ENCODE measurements at regions not wholly inside any gene's neighbourhood (a gene's known extent, or its start where the extent isn't known, plus 50 kb on each side); places are given as distances from the start of the nearest gene placed in this dataset.

DNA sequence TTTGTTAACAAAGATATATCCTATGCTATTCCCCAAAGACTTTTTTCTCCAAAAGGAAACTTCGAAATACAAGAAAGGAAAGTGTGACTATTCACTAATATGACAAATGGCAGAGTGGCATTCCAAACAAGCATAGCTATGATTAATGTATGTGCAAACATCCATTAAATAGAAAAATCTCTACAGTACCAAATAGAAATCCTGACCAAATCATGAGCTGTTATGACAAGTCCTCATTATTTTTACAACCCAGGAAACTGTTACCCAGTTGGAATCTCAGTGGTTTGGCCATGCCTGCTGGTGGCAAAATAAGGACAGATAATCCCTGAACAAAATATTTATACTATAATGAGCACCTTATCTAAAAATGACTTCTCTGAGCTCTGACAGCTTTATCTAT, 202.1 kb downstream of the SEC23A start:
- DNase-seq, result no peak

DNA sequence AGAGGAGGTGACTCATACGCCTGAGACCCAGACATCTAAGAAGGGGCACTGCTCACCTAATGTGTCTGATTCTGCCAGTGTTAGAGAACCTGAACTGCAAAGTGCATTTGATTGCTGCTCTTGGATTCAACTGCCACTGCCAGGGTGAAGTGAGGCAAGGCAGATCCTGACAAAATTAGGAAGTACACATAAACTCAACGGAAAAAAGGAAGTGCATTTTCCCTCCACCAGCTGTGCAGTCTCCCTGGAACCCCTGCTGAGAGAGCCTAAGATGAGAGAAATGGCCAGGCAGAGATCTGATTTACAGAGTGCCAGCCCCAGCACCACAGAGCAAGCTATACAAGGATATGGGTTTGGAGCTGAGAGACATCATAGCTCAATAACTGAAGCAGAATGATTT, 215.3 kb downstream of the SEC23A start:
- no peak for DNase-seq

DNA sequence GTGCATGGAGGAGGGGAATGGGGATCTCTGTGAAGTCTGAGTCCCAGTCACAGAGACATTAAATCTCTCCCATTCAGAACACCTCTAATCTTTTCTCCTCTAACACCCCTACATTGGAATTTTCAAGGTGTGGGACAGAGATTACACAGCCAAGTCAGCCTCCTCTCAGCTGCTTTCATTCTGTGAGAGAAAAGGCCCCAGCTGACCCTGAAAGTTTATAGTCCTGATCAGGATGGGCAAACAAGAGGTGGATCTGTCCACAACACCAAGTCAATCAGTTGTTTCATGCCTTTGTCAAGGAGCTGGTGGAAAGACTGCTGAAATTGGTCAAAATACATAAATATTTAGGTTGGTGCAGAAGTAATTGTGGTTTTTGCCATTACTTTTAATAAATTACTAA, 218.9 kb downstream of the SEC23A start:
- DNase-seq, result no peak

DNA sequence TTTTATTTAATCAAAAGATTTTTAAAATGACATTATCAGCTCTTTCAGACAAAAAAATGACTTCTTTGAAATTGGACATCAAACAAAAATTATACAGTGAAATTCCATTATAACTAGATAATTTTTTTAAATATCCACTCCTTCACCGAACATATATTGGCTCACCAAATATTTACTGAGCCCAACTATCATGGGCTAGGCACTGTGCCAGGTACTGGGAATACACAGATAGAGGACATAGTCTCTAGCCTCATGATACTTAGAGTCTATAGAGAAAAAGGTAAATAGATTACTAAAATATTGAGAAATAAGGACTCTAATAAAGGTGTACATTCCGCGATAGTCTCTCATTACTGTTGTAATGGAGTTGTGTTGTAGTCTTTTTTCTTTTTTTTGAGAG, 219.9 kb downstream of the SEC23A start:
- no peak for DNase-seq

DNA sequence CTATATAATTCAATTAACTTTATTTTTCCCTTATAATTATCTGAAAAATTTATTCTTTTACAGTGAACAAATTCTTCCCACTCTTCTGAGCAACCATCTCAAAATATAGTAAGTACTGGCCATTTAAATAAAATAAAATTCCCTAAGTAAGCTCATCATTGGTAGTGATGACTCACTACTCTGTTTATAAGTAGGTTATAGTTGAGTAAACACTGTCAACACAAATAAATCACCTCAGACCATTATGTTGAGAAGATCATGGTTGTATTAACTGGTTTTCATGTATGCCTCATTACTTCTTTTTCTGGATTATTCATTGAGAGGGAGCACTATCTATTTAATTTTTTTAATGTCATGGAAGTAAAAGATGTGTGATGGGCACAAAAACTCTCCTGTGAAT, 220.5 kb downstream of the SEC23A start:
- DNase-seq, result no peak

GRCh38 chr14:38880643-38881524, 222.2 kb downstream of the SEC23A start:
- DNase-seq, result no peak

- no peak for DNase-seq
These were observed 225.2 kb downstream of the SEC23A start for GRCh38 chr14:38877744-38878388.

GRCh38 chr14:38874721-38875120, 228.3 kb downstream of the SEC23A start:
- DNase-seq, result no peak

GRCh38 chr14:38873941-38874612, 229.0 kb downstream of the SEC23A start:
- no peak for DNase-seq

- DNase-seq, result no peak
These were observed 232.7 kb downstream of the SEC23A start for GRCh38 chr14:38870296-38870836.

- no peak for DNase-seq
These were observed 234.4 kb downstream of the SEC23A start for GRCh38 chr14:38868399-38869290.

DNA sequence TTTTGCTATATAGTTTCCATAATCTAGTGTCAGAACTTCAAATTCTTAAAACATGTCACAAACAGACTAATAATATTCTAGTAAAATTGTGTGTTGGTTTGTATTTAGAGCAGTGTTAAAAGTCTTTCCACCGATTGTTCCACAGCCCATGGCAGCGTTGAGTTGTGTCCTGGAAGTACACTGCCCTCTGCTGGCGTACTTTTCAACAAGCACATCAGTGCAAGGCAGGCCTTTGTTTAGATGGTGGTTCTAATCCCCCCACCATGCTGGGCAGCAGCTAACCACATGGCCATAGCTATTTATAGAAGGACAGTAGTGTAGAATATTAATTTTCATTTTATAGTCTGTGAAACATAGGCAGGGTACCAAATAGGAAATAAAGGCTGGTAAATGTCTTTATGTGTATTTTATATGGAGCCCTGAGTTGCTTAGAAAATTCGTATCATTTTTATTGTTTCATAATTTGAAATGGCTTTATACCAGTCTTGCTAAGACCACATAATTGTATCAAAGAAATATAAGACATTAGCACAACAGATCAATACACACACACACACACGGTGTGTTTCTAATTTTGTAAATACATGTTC, 235.4 kb downstream of the SEC23A start:
- DNase-seq, result peak; percentile 2 to 52 (median 24)

- no peak for DNase-seq
These were observed 236.6 kb downstream of the SEC23A start for GRCh38 chr14:38866461-38866860.

DNA sequence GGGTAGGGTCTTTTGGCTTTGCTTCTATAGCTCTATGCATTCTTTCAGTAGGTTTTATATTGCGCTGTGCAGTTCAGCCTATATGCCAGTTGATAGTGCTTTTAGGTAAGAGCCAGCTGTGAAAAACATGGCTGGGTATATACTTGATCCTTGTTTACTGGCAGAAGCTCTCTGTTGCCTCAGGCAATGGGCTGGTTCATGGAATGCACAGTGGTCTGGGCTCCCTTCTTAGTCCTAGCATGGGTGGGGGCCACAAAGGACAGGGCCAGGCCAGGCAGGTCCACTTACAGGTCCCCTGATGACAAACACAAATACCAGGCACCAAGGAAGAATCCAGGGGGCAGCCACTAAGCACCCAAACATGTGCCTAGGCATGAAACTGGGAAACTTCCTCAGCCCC, 240.7 kb downstream of the SEC23A start:
- DNase-seq, result no peak

DNA sequence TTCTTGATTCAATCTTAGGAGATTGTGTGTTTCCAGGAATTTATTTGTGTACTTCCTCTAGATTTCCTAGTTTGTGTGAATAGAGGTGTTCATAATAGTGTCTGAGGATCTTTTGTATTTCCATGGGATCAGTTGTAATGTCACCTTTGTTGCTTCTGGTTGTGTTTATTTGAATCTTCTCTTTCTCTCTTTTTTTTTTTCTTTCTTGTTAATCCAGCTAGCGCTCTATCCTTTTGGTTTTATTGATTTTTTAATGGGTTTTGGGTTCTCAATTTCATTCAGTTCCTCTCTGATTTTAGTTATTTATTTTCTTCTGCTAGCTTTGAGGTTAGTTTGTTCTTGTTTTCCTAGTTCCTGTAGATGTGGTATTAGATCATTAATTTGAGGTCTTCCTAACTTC, 242.5 kb downstream of the SEC23A start:
- no peak for DNase-seq

GRCh38 chr14:38856798-38857197, 246.2 kb downstream of the SEC23A start:
- no peak for DNase-seq

DNA sequence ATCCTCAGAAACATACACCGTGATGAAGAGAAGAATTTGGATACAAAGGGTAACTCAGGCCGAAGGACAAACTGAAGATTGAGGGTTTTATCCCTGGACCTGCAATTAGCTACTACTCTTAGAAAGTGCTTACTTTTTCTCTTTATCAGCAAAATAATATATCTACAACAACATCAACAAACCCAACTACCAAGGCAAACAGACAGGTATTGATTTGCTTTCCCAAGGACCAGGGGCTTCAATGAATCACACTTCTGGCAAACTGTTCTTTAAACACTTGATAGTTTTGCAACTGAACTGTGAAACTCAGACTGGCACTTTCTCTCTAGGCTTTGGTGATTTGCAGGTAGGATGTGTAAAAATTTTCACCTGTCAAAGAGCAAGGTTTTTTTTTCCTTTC, 247.5 kb downstream of the SEC23A start:
- no peak for DNase-seq

DNA sequence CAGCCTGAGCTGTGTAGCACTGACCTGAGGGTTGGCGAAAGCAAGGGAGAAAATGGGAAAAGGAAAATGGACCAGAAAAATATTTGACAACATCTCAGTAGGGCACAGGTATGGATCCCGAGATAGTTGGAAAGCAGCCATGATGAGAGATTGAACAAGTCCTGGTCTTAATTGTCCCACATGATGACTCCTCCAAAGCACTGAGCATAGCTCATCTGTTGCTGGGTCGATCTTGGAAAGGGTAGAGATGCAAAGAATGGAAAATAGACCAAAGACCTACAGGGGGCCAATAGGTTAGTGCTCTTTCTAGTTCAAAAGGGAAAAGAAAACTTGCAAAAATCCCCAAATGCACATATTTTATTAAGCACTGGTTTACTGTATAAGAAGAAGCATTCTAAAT, 251.9 kb downstream of the SEC23A start:
- DNase-seq, result no peak

GRCh38 chr14:38850664-38851063, 252.4 kb downstream of the SEC23A start:
- DNase-seq, result no peak

- DNase-seq, result no peak
These were observed 254.6 kb downstream of the SEC23A start for GRCh38 chr14:38848243-38848935.

GRCh38 chr14:38847161-38847560, 255.9 kb downstream of the SEC23A start:
- no peak for DNase-seq
